IPS-18a (cell line): ENCODE measurements at regions not wholly inside any gene's neighbourhood (a gene's known extent, or its start where the extent isn't known, plus 50 kb on each side); places are given as distances from the start of the nearest gene placed in this dataset.

ENCODE experiments used
- H3K27ac ChIP-seq: one replicate; pipeline ENCODE4 v1.5.1; 2013; ENCODE audit warnings: low read length
- H3K27me3 ChIP-seq: one replicate; pipeline ENCODE4 v1.6.1; 2013; ENCODE audit warnings: mild to moderate bottlenecking, low read length; ENCODE audit not compliant: control insufficient read depth, insufficient read depth
- H3K36me3 ChIP-seq: one replicate; pipeline ENCODE4 v1.6.1; 2013; ENCODE audit warnings: low read depth, low read length; ENCODE audit not compliant: control insufficient read depth
- H3K4me1 ChIP-seq: one replicate; pipeline ENCODE4 v1.6.1; 2013; ENCODE audit warnings: low read depth, low read length; ENCODE audit not compliant: control insufficient read depth
- H3K4me3 ChIP-seq: one replicate; pipeline ENCODE4 v1.5.1; 2013; ENCODE audit warnings: low read length
- H3K9ac ChIP-seq: one replicate; pipeline ENCODE4 v1.6.1; 2013; ENCODE audit warnings: mild to moderate bottlenecking, low read length, moderate library complexity
- H3K9me3 ChIP-seq: one replicate; pipeline ENCODE4 v1.6.1; 2013; ENCODE audit warnings: low read depth, low read length; ENCODE audit not compliant: control insufficient read depth

GRCh38 chr16:31702796-31703195, 170.8 kb upstream of the ZNF267 start:
- Histone ChIP-seq H3K36me3 (peaks cover 47% of the 10 kb centered on the region), H3K4me1 (peaks cover 5% of the 10 kb centered on the region), H3K27ac (no peak overlapping the region), H3K4me3 (no peak overlapping the region), H3K27me3 (peaks cover 4% of the 10 kb centered on the region), H3K9ac (no peak overlapping the region), H3K9me3 (no peaks in the 10 kb centered on the region)

GRCh38 chr16:31703526-31704128, 170.0 kb upstream of the ZNF267 start:
- Histone ChIP-seq H3K9ac (no peak overlapping the region), H3K27me3 (peaks cover 4% of the 10 kb centered on the region), H3K4me3 (no peak overlapping the region), H3K4me1 (peaks cover 5% of the 10 kb centered on the region), H3K27ac (no peak overlapping the region), H3K36me3 (peaks cover 55% of the 10 kb centered on the region), H3K9me3 (no peaks in the 10 kb centered on the region)

GRCh38 chr16:31704138-31704537, 169.5 kb upstream of the ZNF267 start:
- Histone ChIP-seq H3K4me3 (no peak overlapping the region), H3K4me1 (peaks cover 5% of the 10 kb centered on the region), H3K27ac (no peak overlapping the region), H3K9ac (no peak overlapping the region), H3K9me3 (no peaks in the 10 kb centered on the region), H3K27me3 (no peaks in the 10 kb centered on the region), H3K36me3 (peaks cover 60% of the 10 kb centered on the region)

- Histone ChIP-seq H3K9me3 (no peaks in the 10 kb centered on the region), H3K9ac (no peak overlapping the region), H3K4me3 (no peak overlapping the region), H3K4me1 (peaks cover 5% of the 10 kb centered on the region), H3K27me3 (no peaks in the 10 kb centered on the region), H3K27ac (no peak overlapping the region), H3K36me3 (peaks cover 61% of the 10 kb centered on the region)
Measured at GRCh38 chr16:31705371-31705770, 168.2 kb upstream of the ZNF267 start.

GRCh38 chr16:31706318-31706717, 167.3 kb upstream of the ZNF267 start:
- Histone ChIP-seq H3K9me3 (no peaks in the 10 kb centered on the region), H3K27ac (no peak overlapping the region), H3K27me3 (no peaks in the 10 kb centered on the region), H3K4me1 (peaks cover 2% of the 10 kb centered on the region), H3K9ac (no peak overlapping the region), H3K4me3 (no peak overlapping the region), H3K36me3 (peaks cover 61% of the 10 kb centered on the region)

GRCh38 chr16:31706925-31707324, 166.7 kb upstream of the ZNF267 start:
- Histone ChIP-seq H3K9me3 (no peaks in the 10 kb centered on the region), H3K36me3 (peaks cover 61% of the 10 kb centered on the region), H3K9ac (no peak overlapping the region), H3K27me3 (no peaks in the 10 kb centered on the region), H3K4me1 (no peaks in the 10 kb centered on the region), H3K4me3 (no peak overlapping the region), H3K27ac (no peak overlapping the region)

GRCh38 chr16:31707743-31708335, 165.8 kb upstream of the ZNF267 start:
- peaks cover 5% of the 10 kb centered on the region for H3K4me1 ChIP-seq
- H3K27ac ChIP-seq: no peak overlapping the region
- H3K9ac ChIP-seq: no peak overlapping the region
- H3K9me3 ChIP-seq: no peaks in the 10 kb centered on the region
- no peaks in the 10 kb centered on the region for H3K27me3 ChIP-seq
- peaks cover 61% of the 10 kb centered on the region for H3K36me3 ChIP-seq
- H3K4me3 ChIP-seq: no peak overlapping the region

- H3K27ac ChIP-seq: no peak overlapping the region
- H3K4me3 ChIP-seq: no peak overlapping the region
- H3K9me3 ChIP-seq: no peaks in the 10 kb centered on the region
- H3K4me1 ChIP-seq: peaks cover 6% of the 10 kb centered on the region
- no peaks in the 10 kb centered on the region for H3K27me3 ChIP-seq
- no peak overlapping the region for H3K9ac ChIP-seq
- peaks cover 57% of the 10 kb centered on the region for H3K36me3 ChIP-seq
Measured at GRCh38 chr16:31708348-31708747, 165.3 kb upstream of the ZNF267 start.

GRCh38 chr16:31709181-31709580, 164.4 kb upstream of the ZNF267 start:
- no peak overlapping the region for H3K9ac ChIP-seq
- H3K4me1 ChIP-seq: peaks cover 6% of the 10 kb centered on the region
- H3K9me3 ChIP-seq: no peaks in the 10 kb centered on the region
- H3K27me3 ChIP-seq: no peaks in the 10 kb centered on the region
- peaks cover 49% of the 10 kb centered on the region for H3K36me3 ChIP-seq
- H3K4me3 ChIP-seq: no peak overlapping the region
- H3K27ac ChIP-seq: no peak overlapping the region

- peaks cover 11% of the 10 kb centered on the region for H3K4me1 ChIP-seq
- H3K27ac ChIP-seq: no peak overlapping the region
- H3K9ac ChIP-seq: no peak overlapping the region
- no peaks in the 10 kb centered on the region for H3K9me3 ChIP-seq
- H3K4me3 ChIP-seq: no peak overlapping the region
- H3K27me3 ChIP-seq: no peaks in the 10 kb centered on the region
- peaks cover 41% of the 10 kb centered on the region for H3K36me3 ChIP-seq
Measured at GRCh38 chr16:31710134-31710533, 163.5 kb upstream of the ZNF267 start.

- Histone ChIP-seq H3K4me1 (peaks cover 11% of the 10 kb centered on the region), H3K4me3 (no peak overlapping the region), H3K27me3 (no peaks in the 10 kb centered on the region), H3K36me3 (peaks cover 38% of the 10 kb centered on the region), H3K27ac (no peak overlapping the region), H3K9ac (no peak overlapping the region), H3K9me3 (no peaks in the 10 kb centered on the region)
Measured at GRCh38 chr16:31710880-31711279, 162.7 kb upstream of the ZNF267 start.

GRCh38 chr16:31711344-31711845, 162.2 kb upstream of the ZNF267 start:
- H3K9ac ChIP-seq: no peak overlapping the region
- no peaks in the 10 kb centered on the region for H3K9me3 ChIP-seq
- no peaks in the 10 kb centered on the region for H3K27me3 ChIP-seq
- H3K4me1 ChIP-seq: peaks cover 11% of the 10 kb centered on the region
- peaks cover 32% of the 10 kb centered on the region for H3K36me3 ChIP-seq
- no peak overlapping the region for H3K4me3 ChIP-seq
- H3K27ac ChIP-seq: no peak overlapping the region
